GM20000 (cell line): ENCODE measurements at regions not wholly inside any gene's neighbourhood (a gene's known extent, or its start where the extent isn't known, plus 50 kb on each side); places are given as distances from the start of the nearest gene placed in this dataset.

Experiments
- DNase-seq: peaks from one replicate; pipeline ENCODE4 v3.0.0; 2012; ENCODE audit warnings: low spot score
- CTCF ChIP-seq: IDR thresholded peaks from 2 replicates; pipeline ENCODE4 v1.5.1; 2012; ENCODE audit warnings: mild to moderate bottlenecking, control low read depth; ENCODE audit errors: extremely low read depth, missing control alignments

DNA sequence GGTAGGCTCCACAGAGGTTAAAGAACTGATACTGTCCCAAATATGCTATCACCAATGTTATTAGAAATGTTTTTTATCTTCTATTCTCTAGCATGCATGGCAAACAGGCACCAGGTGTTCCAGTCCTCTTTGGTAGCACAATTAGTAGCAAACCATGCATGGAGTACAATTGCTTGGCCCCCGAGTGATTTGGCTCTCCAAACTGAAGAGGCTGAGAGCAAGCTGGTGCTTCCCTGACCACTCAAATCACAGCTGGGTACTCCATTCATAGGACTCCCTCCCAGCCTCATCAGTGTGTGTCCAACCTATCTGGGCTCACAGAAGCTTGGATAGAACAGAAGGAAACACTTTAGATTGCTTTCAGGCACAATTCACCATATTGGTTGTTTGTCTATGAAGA, 93.4 kb downstream of the DIO2 start:
- no peak for TF ChIP-seq CTCF

DNA sequence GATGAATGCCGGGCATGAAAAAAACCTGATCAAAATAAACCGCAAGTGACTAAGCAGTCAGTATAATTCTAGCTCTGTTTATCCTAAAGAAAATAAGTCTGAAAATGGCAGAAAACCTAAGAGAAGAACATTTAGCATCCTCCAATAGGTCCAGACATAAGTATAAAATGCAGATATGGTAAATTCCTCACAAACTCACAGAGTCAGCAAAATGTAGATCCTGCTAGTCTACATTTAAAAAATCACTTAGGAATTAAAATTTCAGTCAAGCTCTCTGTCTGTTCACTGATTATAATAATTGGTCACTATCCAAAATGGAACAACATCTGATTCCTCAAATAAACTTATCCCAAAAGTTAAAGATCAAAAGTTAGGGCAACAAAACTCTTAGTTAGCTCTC, 95.1 kb downstream of the DIO2 start:
- no peak for DNase-seq
- no peak for TF ChIP-seq CTCF

More for the DNA sequence above, 93.4 kb downstream of the DIO2 start:
- DNase-seq = no peak

DNA sequence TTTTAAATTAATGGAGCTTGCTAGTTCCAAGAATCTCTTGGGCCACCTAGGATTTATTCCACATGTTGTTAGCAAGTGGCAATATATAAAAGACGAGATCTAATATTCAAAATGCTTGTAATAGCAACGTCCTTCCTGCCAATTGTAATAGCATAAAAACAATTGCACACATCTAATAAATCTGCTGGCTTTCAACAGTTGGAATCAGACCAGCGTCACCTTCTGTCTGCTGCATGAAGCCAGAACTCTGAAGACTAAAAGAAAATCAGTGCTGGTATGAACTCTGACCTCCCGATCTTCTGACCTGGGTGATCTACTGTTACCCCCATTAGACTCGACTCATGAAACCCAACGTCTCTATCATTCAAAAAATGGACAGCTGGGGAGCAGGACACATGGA, 100.6 kb downstream of the DIO2 start:
- no peak for TF ChIP-seq CTCF
- no peak for DNase-seq

DNA sequence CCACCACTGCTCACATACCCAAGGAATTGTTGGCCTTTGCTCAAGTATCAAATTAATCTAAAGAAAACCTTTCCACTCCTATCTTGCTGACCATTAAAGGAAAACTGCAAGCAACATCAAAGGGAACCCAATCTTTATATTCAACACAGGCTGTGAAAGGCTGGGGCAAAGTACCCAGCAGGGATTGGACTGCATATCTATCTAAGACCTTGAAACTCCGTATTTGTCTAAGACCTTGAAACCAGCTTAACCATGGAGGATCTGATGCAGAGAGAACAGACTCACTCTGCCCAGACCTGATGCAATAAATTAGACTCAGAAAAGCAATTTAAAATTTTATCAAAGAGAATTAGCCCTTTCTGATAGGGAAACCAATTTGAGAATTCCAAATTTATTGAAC, 102.2 kb downstream of the DIO2 start:
- no peak for TF ChIP-seq CTCF

DNA sequence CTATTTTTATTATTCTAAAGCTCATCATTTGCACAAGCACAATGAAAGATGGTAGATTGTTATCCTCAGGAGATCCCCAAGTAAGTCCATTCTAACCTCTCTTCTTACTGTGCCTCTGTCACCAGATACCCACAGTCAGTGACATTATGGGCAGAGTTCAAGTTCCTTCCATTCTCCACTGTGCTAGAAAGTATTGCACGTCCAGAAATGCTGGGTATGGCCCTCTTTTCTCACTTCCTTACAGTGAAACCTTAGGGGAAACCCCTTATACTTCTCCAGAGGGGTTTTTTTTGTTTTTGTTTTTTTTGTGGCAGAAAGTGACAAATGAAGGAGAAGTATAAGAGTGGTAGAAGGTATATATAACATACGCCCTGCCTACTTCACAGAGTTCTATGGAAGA, 102.9 kb downstream of the DIO2 start:
- no peak for DNase-seq
- no peak for TF ChIP-seq CTCF

More for the DNA sequence above, 102.2 kb downstream of the DIO2 start:
- no peak for DNase-seq

GRCh38 chr14:80105488-80105994, 105.8 kb downstream of the DIO2 start:
- TF ChIP-seq CTCF = no peak
- no peak for DNase-seq

- no peak for TF ChIP-seq CTCF
- DNase-seq = no peak
Observed at GRCh38 chr14:80101835-80102234, 109.5 kb downstream of the DIO2 start.
